ENCODE measurements at regions not wholly inside any gene's neighbourhood (a gene's known extent, or its start where the extent isn't known, plus 50 kb on each side); places are given as distances from the start of the nearest gene placed in this dataset.

GRCh38 chr11:110022548-110022947 is 70.6 kb upstream of the ZC3H12C start:
- ATAC-seq (no peak), DNase-seq (ENCODE audit: low read depth, low spot score) (no peak)
- Histone ChIP-seq H3K27me3 (ENCODE audit: control insufficient read depth, insufficient read depth, low read length) (no peaks in the 10 kb centered on the region; the same call in 1 of the 2 replicates), H3K4me1 (ENCODE audit: control insufficient read depth, insufficient read depth, low read length) (no peaks in the 10 kb centered on the region), H3K9me3 (ENCODE audit: control insufficient read depth, insufficient read depth, low read depth, low read length) (no peaks in the 10 kb centered on the region), H3K4me3 (ENCODE audit: low read depth in 2 of 2, low read length in 2 of 2) (no peak overlapping the region), H3K36me3 (ENCODE audit: control insufficient read depth, insufficient read depth, low read length) (no peaks in the 10 kb centered on the region), H3K27ac (ENCODE audit: low read length) (no peak overlapping the region)
- in situ Hi-C loops (cut with HindIII; ENCODE audit: low pct_unique_long_range_greater_than_20kb, low sequenced_read_pairs): no loop called here
- TF ChIP-seq CTCF (IDR thresholded peaks at IDR 0.05) (no peak), SIN3A (IDR thresholded peaks at IDR 0.05; ENCODE audit: borderline replicate concordance, insufficient read depth, low read depth, low read length) (no peak), POLR2AphosphoS5 (IDR thresholded peaks at IDR 0.05; ENCODE audit: low read depth, low read length) (no peak), TCF7L2 (IDR thresholded peaks at IDR 0.05; ENCODE audit: low read depth, low read length) (no peak)
- TF ChIP-seq, protein P1, sequence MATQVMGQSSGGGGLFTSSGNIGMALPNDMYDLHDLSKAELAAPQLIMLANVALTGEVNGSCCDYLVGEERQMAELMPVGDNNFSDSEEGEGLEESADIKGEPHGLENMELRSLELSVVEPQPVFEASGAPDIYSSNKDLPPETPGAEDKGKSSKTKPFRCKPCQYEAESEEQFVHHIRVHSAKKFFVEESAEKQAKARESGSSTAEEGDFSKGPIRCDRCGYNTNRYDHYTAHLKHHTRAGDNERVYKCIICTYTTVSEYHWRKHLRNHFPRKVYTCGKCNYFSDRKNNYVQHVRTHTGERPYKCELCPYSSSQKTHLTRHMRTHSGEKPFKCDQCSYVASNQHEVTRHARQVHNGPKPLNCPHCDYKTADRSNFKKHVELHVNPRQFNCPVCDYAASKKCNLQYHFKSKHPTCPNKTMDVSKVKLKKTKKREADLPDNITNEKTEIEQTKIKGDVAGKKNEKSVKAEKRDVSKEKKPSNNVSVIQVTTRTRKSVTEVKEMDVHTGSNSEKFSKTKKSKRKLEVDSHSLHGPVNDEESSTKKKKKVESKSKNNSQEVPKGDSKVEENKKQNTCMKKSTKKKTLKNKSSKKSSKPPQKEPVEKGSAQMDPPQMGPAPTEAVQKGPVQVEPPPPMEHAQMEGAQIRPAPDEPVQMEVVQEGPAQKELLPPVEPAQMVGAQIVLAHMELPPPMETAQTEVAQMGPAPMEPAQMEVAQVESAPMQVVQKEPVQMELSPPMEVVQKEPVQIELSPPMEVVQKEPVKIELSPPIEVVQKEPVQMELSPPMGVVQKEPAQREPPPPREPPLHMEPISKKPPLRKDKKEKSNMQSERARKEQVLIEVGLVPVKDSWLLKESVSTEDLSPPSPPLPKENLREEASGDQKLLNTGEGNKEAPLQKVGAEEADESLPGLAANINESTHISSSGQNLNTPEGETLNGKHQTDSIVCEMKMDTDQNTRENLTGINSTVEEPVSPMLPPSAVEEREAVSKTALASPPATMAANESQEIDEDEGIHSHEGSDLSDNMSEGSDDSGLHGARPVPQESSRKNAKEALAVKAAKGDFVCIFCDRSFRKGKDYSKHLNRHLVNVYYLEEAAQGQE (IDR thresholded peaks at IDR 0.05; ENCODE audit: insufficient read depth in 1 of 2, low read depth in 2 of 2, low read length in 1 of 2): no peak
- ChIA-PET CTCF (no interaction called here), POLR2A (no interaction called here)
- BruUV-seq (replicated peaks): no TSS peak
- intact Hi-C loops (cut with micrococcal nuclease; ENCODE audit: unreplicated experiment): no loop called here

- no peak for DNase-seq (ENCODE audit: low read depth, low spot score)
- TF ChIP-seq POLR2AphosphoS5 (IDR thresholded peaks at IDR 0.05; ENCODE audit: low read depth, low read length) (no peak), CTCF (IDR thresholded peaks at IDR 0.05) (no peak), SIN3A (IDR thresholded peaks at IDR 0.05; ENCODE audit: borderline replicate concordance, insufficient read depth, low read depth, low read length) (no peak)
- no peaks in the 10 kb centered on the region for H3K36me3 ChIP-seq (ENCODE audit: control insufficient read depth, insufficient read depth, low read length)
- intact Hi-C loops (cut with micrococcal nuclease; ENCODE audit: unreplicated experiment): no loop called here
- H3K4me3 ChIP-seq (ENCODE audit: low read depth in 2 of 2, low read length in 2 of 2): no peak overlapping the region
- BruUV-seq (replicated peaks): no TSS peak
- in situ Hi-C loops (cut with HindIII; ENCODE audit: low pct_unique_long_range_greater_than_20kb, low sequenced_read_pairs): no loop called here
- no peak overlapping the region for H3K27ac ChIP-seq (ENCODE audit: low read length)
- POLR2A ChIA-PET: no interaction called here
- H3K27me3 ChIP-seq (ENCODE audit: control insufficient read depth, insufficient read depth, low read length): no peaks in the 10 kb centered on the region; the same call in 1 of the 2 replicates
- no peaks in the 10 kb centered on the region for H3K4me1 ChIP-seq (ENCODE audit: control insufficient read depth, insufficient read depth, low read length)
- ATAC-seq: no peak
- no peaks in the 10 kb centered on the region for H3K9me3 ChIP-seq (ENCODE audit: control insufficient read depth, insufficient read depth, low read depth, low read length)
- CTCF ChIA-PET: no interaction called here
Observed at GRCh38 chr11:110023711-110024110, 69.5 kb upstream of the ZC3H12C start.

Data from Panc1 (cell line).